ENCODE measurements at regions not wholly inside any gene's neighbourhood (a gene's known extent, or its start where the extent isn't known, plus 50 kb on each side); places are given as distances from the start of the nearest gene placed in this dataset.

- TF ChIP-seq IRF1 (CRISPR knock-in tag; IDR thresholded peaks at IDR 0.05; ENCODE audit: borderline replicate concordance) (no peak), NFIC (IDR thresholded peaks at IDR 0.05) (no peak), CBX3 (IDR thresholded peaks at IDR 0.05; ENCODE audit: borderline replicate concordance in 1 of 2, low read length in 2 of 2) (no peak)
Observed at GRCh38 chr9:80968611-80969010, 720.7 kb downstream of the TLE1 start.
